Left kidney (tissue), 1 donor: ENCODE measurements at regions not wholly inside any gene's neighbourhood (a gene's known extent, or its start where the extent isn't known, plus 50 kb on each side); places are given as distances from the start of the nearest gene placed in this dataset.

Experiments used
- DNase-seq: peaks from one replicate; pipeline ENCODE4 v3.0.0-alpha.2; 2013

GRCh38 chr22:49051491-49052022 lies 776.1 kb downstream of the BRD1 start:
- DNase-seq, result no peak

DNA sequence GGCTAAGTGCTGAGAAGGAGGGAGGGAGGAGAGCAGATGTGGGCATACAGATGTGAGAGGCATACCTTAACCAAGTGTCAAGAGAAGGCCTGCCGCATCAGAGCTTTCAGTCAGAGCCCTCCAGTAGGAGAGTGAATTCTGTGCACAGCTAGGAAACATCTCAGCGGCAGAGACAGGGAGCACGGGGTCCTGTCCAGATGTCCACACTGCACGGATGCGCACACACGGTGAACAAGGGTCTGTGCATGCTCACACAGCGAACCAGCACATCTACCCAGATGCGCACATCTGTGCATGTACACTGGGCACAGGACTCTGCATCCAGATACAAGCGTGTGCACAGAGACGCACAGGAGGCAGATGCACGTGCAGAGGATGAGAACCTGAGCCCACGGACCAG lies 778.0 kb downstream of the BRD1 start:
- no peak for DNase-seq

- DNase-seq, result no peak
These were observed 779.1 kb downstream of the BRD1 start for GRCh38 chr22:49048591-49048990.

GRCh38 chr22:49047447-49047846 lies 780.2 kb downstream of the BRD1 start:
- DNase-seq, result no peak

- peak; percentile 43 for DNase-seq
These were observed 780.9 kb downstream of the BRD1 start for GRCh38 chr22:49046546-49047361.

DNA sequence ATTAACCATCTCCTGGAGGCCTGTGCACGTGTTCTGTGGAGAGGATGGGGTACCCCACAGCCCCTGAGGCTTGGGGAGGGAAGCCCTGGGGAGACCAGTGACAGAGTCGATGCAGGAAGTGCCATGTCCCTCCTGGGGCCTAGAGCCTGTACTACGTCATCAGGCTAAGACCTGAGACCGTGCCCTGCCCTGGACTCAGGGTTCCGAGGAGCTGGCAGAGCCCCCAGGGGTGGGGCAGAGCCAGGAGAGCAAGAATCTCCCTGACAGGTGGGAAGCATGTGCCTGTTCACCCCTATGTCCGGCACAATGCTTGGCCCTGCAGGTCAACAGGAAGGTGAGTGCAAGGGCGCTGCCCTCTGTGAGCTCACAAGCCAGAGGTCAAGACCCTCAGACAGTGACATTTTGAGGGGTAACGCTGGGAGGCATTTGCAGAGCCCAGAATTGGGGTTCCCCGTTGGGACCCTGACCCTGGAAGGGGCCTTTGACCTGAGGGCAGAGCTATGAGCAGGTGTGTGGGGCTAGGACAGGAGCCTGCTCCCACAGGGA lies 781.6 kb downstream of the BRD1 start:
- no peak for DNase-seq

GRCh38 chr22:49045276-49045675 lies 782.4 kb downstream of the BRD1 start:
- DNase-seq, result no peak

DNA sequence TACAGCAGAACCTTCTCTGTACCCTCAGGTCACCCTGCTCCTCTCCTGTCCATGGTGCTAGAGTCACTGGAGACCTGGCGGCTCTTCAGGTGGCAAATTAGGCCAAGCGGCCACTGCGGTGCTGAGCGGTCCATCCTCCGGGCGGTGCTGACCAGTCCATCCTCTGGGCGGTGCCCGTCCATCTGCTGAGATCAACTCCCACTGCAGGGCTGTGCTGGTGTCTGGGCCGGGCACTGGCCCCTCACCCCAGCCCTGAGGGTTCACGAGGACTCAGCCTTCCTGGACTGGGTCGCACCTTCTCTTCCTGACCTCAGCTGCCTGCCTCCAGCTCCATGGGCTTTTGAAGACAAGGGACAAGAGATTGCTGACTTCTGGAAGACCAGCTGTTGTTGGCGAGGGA lies 782.9 kb downstream of the BRD1 start:
- DNase-seq, result no peak

GRCh38 chr22:49044091-49044490 lies 783.6 kb downstream of the BRD1 start:
- DNase-seq, result no peak

DNA sequence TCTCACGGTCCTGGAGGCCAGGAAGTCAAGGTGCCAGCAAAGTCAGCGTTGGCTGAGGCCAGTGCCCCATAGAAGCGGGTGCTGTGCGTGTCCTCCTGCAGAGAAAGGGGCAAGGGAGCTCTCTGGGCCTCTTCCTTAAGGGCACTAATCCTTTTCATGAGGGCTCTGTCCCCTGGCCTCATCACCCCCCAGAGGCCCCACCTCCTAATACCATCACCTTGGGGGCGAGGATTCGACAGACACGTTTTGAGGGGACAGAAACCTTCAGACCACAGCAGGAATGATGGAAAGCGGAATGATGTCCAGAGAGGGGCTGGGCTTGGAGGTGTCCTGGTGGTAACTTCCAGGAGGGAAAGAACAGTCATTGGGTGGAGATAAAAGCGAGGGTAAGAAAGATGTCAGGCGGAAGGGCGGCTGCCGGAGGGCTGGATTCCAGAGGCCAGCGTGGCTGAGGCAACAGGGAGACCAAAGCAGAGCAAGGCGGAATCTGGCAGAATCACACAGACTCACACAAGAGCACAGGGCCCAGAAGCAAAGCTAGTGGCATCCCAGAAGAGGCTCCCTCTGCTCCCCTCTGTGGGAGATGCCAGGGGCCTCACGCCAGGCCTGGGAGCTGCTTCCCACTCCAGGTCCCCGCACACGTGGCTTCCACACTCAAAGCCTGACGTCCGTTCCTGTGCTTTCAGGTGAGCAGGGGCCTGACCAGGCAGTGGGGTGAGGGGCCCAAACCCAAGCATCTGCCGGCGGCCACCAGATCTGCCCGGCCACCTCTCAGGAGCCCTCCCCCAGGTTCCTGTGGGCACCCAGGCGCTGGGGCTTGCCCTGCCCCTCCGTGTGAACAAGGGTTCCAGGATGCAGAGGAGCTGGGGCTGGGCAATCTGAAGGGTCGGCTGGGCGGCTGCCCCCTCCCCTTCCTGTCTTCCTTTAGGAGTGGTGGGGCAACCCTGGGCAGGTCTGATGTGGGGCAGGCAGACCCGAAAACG lies 784.5 kb downstream of the BRD1 start:
- no peak for DNase-seq

DNA sequence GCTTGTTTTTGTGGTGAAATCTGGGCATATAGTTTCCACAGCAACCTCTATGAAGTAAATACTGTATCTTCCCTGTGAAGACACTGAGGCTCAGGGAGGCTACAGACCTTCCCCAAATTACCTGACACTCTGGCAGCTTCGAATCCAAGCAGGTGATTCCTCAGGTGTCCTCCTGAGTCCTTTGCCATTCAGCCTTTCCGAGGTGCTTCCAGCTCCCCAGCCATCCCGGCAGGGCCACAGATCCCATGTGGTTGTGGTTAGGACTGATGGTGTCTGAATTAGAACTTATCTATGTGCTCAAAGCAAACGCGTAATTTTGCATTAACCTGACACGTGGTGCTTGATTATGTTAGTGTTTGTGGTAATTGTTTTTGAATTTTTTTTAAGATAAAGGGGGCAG lies 785.6 kb downstream of the BRD1 start:
- DNase-seq, result no peak

GRCh38 chr22:49040754-49041467 lies 786.8 kb downstream of the BRD1 start:
- no peak for DNase-seq

GRCh38 chr22:49040111-49040510 lies 787.6 kb downstream of the BRD1 start:
- DNase-seq, result no peak

DNA sequence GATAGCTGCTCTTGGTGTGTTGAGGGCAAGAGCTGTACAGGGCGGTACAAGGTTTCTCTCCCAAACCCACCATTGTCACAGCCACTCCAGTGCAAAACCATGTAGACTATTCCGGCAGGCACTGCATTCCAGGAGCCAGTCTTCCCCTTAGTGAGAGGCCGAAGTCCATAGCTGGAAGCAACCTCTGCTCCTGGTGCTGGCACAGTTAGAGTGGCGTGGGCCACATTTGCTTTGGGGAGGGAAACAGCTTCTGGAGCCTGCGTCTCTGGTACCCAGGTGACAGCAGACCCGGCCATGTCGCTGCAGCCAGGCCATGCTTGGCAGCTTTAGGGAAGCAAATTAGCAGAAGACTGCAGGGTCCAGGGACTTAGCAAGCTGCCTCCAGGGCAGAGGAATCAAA lies 788.0 kb downstream of the BRD1 start:
- DNase-seq, result no peak

DNA sequence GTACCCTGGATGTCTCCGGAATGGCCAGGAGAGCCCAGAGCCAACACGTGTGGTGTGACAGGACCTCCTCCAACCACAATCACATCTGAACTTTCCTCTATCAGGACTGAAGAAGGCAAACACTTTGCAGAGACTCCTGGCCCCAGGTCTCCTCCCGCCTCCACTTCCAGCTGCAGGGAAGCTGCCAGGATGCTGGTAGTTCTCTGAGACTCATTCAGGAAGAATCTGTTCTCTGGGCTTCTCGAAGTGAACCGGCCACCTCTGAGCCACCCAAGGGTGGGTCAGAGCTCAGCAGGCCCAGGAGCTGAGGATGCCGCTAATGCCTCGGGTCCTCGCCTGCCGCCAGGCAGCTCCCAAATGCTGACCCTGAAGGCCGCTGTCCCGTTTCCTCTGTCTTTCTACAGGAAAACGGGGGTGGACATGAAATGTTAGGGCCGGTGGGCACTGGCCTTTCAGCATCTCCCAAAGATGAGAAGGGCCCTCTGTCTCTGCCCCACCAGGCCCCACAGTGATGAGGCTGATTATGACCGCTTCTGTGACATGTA lies 789.9 kb downstream of the BRD1 start:
- no peak for DNase-seq

DNA sequence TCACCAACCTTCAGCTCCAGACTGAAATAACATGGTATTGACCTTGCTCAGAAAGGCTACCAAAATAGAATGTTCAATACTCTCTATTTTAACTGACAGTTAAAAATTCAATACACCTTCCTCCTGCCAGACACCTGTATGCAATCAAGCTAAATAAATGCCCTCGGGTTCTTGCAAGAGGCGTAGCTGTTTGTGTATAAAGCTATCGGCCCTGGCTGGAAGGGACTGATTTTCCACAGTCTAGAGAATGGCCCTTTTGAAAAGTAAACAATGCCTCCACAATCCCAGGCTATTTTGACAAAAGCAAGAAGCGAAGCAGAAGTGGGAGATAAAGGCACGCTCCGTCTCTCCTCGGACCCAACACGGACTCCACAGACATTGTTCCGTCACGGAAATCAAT lies 791.2 kb downstream of the BRD1 start:
- no peak for DNase-seq

- no peak for DNase-seq
These were observed 791.7 kb downstream of the BRD1 start for GRCh38 chr22:49035818-49036457.

- DNase-seq, result no peak
These were observed 792.5 kb downstream of the BRD1 start for GRCh38 chr22:49034836-49035817.

GRCh38 chr22:49033616-49034015 lies 794.1 kb downstream of the BRD1 start:
- no peak for DNase-seq

GRCh38 chr22:49032821-49033220 lies 794.9 kb downstream of the BRD1 start:
- DNase-seq, result no peak
